Mesodermal cell (in vitro differentiated cells): ENCODE measurements at regions not wholly inside any gene's neighbourhood (a gene's known extent, or its start where the extent isn't known, plus 50 kb on each side); places are given as distances from the start of the nearest gene placed in this dataset.

ENCODE experiments used
- H3K27ac ChIP-seq: 2 replicates; pipeline ENCODE4 v1.7.0; 2013; ENCODE audit warnings: mild to moderate bottlenecking, low read depth, low read length, moderate library complexity; ENCODE audit not compliant: severe bottlenecking
- H3K36me3 ChIP-seq: 2 replicates; pipeline ENCODE4 v1.7.1; 2013; ENCODE audit warnings: mild to moderate bottlenecking, low read length, moderate library complexity; ENCODE audit not compliant: control insufficient read depth, insufficient read depth
- H3K4me1 ChIP-seq: one replicate; pipeline ENCODE4 v1.7.1; 2013; ENCODE audit warnings: mild to moderate bottlenecking, low read length; ENCODE audit not compliant: insufficient read depth, control insufficient read depth, poor library complexity, severe bottlenecking
- H3K4me3 ChIP-seq: 2 replicates; pipeline ENCODE4 v1.7.0; 2013; ENCODE audit warnings: low read length, control low read depth, mild to moderate bottlenecking; ENCODE audit not compliant: insufficient read depth, poor library complexity, severe bottlenecking; ENCODE audit errors: extremely low read depth
- H3K9me3 ChIP-seq: 2 replicates; pipeline ENCODE4 v1.7.1; 2013; ENCODE audit warnings: mild to moderate bottlenecking, low read length, moderate library complexity; ENCODE audit not compliant: control insufficient read depth
- WGBS, 2 experiments: methylation state at CpG; one replicate each; pipeline ENCODE4 v1.1.5; 2013; ENCODE audit warnings: missing lambda C conversion rate in 2 of 2; ENCODE audit not compliant: insufficient coverage in 2 of 2; 5-methylcytosine and 5-hydroxymethylcytosine counted together

- 87 to 100% methylated on average over 1 to 2 of the region's 5 CpGs for WGBS, 2 experiments
- Histone ChIP-seq H3K4me3 (no peak overlapping the region), H3K9me3 (no peaks in the 10 kb centered on the region), H3K4me1 (no peaks in the 10 kb centered on the region), H3K27ac (no peak overlapping the region), H3K36me3 (no peaks in the 10 kb centered on the region)
Observed at GRCh38 chr13:80555796-80556678, 215.1 kb upstream of the SPRY2 start.

DNA sequence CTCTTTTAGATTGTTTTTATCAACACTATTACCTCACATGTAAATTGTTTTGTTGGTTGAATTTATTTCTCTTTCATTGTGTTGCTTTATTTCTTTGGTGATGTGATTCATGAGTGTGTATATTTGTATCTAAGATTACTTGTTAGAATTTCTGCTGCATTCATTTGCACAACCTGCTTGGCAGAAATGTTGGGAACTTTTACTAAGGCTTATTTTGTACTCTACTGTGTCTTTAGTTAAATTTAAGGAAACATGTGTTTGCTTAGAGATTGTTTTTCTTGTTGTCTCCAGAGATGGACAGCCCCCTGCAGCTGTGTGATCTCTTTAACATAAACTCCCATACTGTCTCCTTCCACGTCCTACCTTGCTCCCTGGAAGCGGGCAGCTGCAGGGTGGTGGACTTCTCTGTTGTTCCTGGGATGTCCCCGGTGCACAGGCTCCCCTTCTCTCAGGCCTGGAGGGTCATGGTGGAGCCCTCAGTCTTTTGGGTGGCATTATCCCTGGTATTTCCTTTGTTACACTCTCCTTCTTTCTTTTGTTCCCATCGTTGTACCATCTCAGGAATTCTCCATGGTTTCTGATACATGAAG lies 212.0 kb upstream of the SPRY2 start:
- Histone ChIP-seq H3K4me1 (no peaks in the 10 kb centered on the region), H3K9me3 (no peaks in the 10 kb centered on the region), H3K4me3 (no peak overlapping the region), H3K27ac (no peak overlapping the region), H3K36me3 (no peaks in the 10 kb centered on the region)
- 30 to 50% methylated on average over 3 of the region's 4 CpGs for WGBS, 2 experiments

GRCh38 chr13:80551650-80552497 lies 210.9 kb upstream of the SPRY2 start:
- no peaks in the 10 kb centered on the region for H3K36me3 ChIP-seq
- H3K9me3 ChIP-seq = no peaks in the 10 kb centered on the region
- no peak overlapping the region for H3K4me3 ChIP-seq
- WGBS, 2 experiments = 100% methylated on average over 1 of the region's 1 CpG; no CpG with 5 or more reads in 1 of the 2 experiments
- no peak overlapping the region for H3K27ac ChIP-seq
- H3K4me1 ChIP-seq = no peaks in the 10 kb centered on the region

DNA sequence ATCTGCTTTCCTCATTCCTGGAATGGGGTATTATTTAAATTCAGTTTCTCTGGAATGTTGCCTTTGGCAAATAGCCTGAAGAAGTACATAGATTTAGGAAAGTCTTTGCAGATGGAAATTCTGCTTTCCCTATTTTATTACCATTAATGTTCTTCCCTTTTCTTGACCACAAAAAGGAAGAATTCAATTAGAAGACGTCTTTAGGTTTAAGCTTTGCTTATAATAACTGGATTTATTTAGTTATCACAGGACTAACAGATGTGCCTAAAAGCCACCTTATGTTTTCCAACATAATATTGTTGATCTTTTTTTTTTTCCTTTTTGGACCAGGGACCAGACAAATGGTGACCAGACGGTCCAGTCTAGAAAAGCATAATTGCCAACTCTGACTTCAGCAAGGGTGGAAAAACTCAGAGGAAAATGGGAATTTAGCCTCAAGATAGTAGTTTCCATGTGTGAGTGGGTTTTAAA lies 210.1 kb upstream of the SPRY2 start:
- no peaks in the 10 kb centered on the region for H3K4me1 ChIP-seq

GRCh38 chr13:80548915-80549314 lies 208.0 kb upstream of the SPRY2 start:
- Histone ChIP-seq H3K27ac (no peak overlapping the region), H3K4me1 (no peaks in the 10 kb centered on the region), H3K9me3 (no peaks in the 10 kb centered on the region), H3K36me3 (no peaks in the 10 kb centered on the region), H3K4me3 (no peak overlapping the region)

More for the DNA sequence above, 210.1 kb upstream of the SPRY2 start:
- Histone ChIP-seq H3K9me3 (no peaks in the 10 kb centered on the region), H3K36me3 (no peaks in the 10 kb centered on the region), H3K4me3 (no peak overlapping the region), H3K27ac (no peak overlapping the region)
- 100% methylated on average over 1 of the region's 2 CpGs; no CpG with 5 or more reads in 1 of the 2 experiments for WGBS, 2 experiments

- Histone ChIP-seq H3K4me1 (no peaks in the 10 kb centered on the region), H3K36me3 (no peaks in the 10 kb centered on the region), H3K4me3 (no peak overlapping the region), H3K9me3 (no peaks in the 10 kb centered on the region), H3K27ac (peak overlapping the region; percentile 52)
- WGBS, 2 experiments = 94% methylated on average over 2 of the region's 7 CpGs; no CpG with 5 or more reads in 1 of the 2 experiments
Observed at GRCh38 chr13:80547885-80548825, 207.2 kb upstream of the SPRY2 start.

DNA sequence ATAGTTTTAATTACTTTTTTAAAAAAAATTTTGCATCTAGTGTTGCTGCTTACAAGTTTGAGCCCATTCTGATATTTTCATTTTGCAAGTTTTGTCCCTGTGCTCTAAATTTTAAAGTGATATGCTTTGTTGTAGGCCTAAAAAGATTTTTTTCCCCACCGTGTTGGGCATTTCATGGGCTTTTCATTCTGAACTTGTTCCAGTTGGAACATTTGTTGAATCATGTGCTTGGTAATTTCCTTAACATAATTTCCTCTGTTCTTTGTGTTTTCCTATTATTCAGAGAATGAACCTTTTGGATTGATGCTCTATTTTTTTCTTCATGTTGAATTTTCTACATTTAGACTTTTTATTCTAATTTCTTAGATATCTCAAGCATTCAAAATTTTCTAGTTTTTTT lies 206.4 kb upstream of the SPRY2 start:
- no peak overlapping the region for H3K4me3 ChIP-seq
- no peaks in the 10 kb centered on the region for H3K9me3 ChIP-seq
- no CpG with 5 or more reads among the region's 1 CpG for WGBS, 2 experiments
- H3K27ac ChIP-seq = peak overlapping the region; percentile 52
- no peaks in the 10 kb centered on the region for H3K4me1 ChIP-seq
- H3K36me3 ChIP-seq = no peaks in the 10 kb centered on the region

DNA sequence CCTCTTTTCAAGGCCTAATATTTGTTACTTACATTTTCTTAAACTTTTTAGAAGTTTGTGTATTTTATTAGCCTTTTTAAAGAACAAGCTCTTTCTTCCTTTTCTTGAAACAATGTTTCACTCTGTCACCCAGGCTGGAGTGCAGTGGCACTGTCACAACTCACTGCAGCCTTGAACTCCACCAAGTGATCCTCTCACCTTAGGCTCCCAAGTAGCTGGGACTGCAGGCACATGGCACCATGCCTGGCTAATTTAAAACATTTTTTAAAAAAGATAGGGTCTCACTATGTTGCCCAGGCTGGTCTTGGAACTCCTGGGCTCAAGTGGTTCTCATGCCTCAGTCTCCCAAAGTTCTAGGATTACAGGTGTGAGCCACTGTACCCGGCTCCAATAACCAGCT lies 192.2 kb upstream of the SPRY2 start:
- Histone ChIP-seq H3K36me3 (no peaks in the 10 kb centered on the region), H3K4me3 (no peak overlapping the region), H3K9me3 (no peaks in the 10 kb centered on the region), H3K4me1 (no peaks in the 10 kb centered on the region), H3K27ac (no peak overlapping the region)
- WGBS, 2 experiments = 100% methylated on average over 1 of the region's 1 CpG; no CpG with 5 or more reads in 1 of the 2 experiments

DNA sequence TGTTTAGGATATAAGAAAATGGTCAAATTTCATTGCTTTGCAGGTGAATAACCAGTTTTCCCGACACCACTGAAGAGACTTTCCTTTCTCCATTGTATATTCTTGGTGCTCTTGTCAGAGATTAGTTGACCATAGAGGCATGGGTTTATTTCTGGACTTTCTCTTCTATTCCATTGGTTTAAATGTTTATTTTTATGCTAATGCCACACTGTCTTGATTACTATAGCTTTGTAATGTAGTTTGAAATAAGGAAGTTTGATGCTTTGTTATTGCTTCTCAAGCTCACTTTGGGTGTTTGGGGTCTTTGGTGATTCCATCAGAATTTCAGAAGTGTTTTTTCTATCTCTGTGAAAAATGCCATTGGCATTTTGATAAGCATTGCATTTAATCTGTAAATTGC lies 190.0 kb upstream of the SPRY2 start:
- Histone ChIP-seq H3K27ac (no peak overlapping the region), H3K9me3 (no peaks in the 10 kb centered on the region), H3K4me3 (no peak overlapping the region), H3K4me1 (no peaks in the 10 kb centered on the region), H3K36me3 (no peaks in the 10 kb centered on the region)
- no CpG with 5 or more reads among the region's 1 CpG for WGBS, 2 experiments

- Histone ChIP-seq H3K9me3 (no peaks in the 10 kb centered on the region), H3K4me3 (no peak overlapping the region), H3K27ac (no peak overlapping the region), H3K4me1 (no peaks in the 10 kb centered on the region), H3K36me3 (no peaks in the 10 kb centered on the region)
- 100% methylated on average over 1 of the region's 4 CpGs; no CpG with 5 or more reads in 1 of the 2 experiments for WGBS, 2 experiments
Observed at GRCh38 chr13:80530191-80530590, 189.3 kb upstream of the SPRY2 start.
